ENCODE measurements at regions not wholly inside any gene's neighbourhood (a gene's known extent, or its start where the extent isn't known, plus 50 kb on each side); places are given as distances from the start of the nearest gene placed in this dataset.

GRCh38 chr7:85980740-85981139 is 663.0 kb upstream of the GRM3 start:
- Histone ChIP-seq H3K27me3 (ENCODE audit: low read depth) (no peaks in the 10 kb centered on the region), H3K4me3 (no peak overlapping the region), H3K27ac (replicated peaks) (no peak overlapping the region), H3K9me3 (replicated peaks) (no peaks in the 10 kb centered on the region), H3K4me1 (no peaks in the 10 kb centered on the region), H3K36me3 (no peaks in the 10 kb centered on the region)
- no peak for TF ChIP-seq CTCF (IDR thresholded peaks at IDR 0.05; ENCODE audit: borderline replicate concordance)
- no peak for DNase-seq
- intact Hi-C loops (cut with micrococcal nuclease) = no loop called here

GRCh38 chr7:85974176-85974575 is 669.5 kb upstream of the GRM3 start:
- no peak overlapping the region for H3K4me3 ChIP-seq
- intact Hi-C loops (cut with micrococcal nuclease) = no loop called here
- TF ChIP-seq CTCF (IDR thresholded peaks at IDR 0.05; ENCODE audit: borderline replicate concordance) = no peak

GRCh38 chr7:85972504-85973141 is 671.1 kb upstream of the GRM3 start:
- no peak for TF ChIP-seq CTCF (IDR thresholded peaks at IDR 0.05; ENCODE audit: borderline replicate concordance)
- Histone ChIP-seq H3K4me3 (no peak overlapping the region), H3K36me3 (no peaks in the 10 kb centered on the region), H3K9me3 (replicated peaks) (no peaks in the 10 kb centered on the region), H3K4me1 (no peaks in the 10 kb centered on the region), H3K27me3 (ENCODE audit: low read depth) (no peaks in the 10 kb centered on the region), H3K27ac (replicated peaks) (no peak overlapping the region)
- intact Hi-C loops (cut with micrococcal nuclease) = no loop called here
- no peak for DNase-seq

More at GRCh38 chr7:85974176-85974575, 669.5 kb upstream of the GRM3 start:
- no peaks in the 10 kb centered on the region for H3K9me3 ChIP-seq (replicated peaks)
- no peaks in the 10 kb centered on the region for H3K27me3 ChIP-seq (ENCODE audit: low read depth)
- no peaks in the 10 kb centered on the region for H3K4me1 ChIP-seq
- H3K27ac ChIP-seq (replicated peaks) = no peak overlapping the region
- H3K36me3 ChIP-seq = no peaks in the 10 kb centered on the region
- DNase-seq = no peak

GRCh38 chr7:85954961-85955360 is 688.7 kb upstream of the GRM3 start:
- Histone ChIP-seq H3K36me3 (no peaks in the 10 kb centered on the region), H3K27ac (replicated peaks) (no peak overlapping the region), H3K4me1 (no peaks in the 10 kb centered on the region), H3K27me3 (ENCODE audit: low read depth) (no peaks in the 10 kb centered on the region), H3K4me3 (no peak overlapping the region), H3K9me3 (replicated peaks) (no peaks in the 10 kb centered on the region)
- DNase-seq = no peak
- intact Hi-C loops (cut with micrococcal nuclease) = no loop called here
- no peak for TF ChIP-seq CTCF (IDR thresholded peaks at IDR 0.05; ENCODE audit: borderline replicate concordance)

GRCh38 chr7:85950871-85951270 is 692.8 kb upstream of the GRM3 start:
- no peak overlapping the region for H3K27ac ChIP-seq (replicated peaks)
- H3K36me3 ChIP-seq = no peaks in the 10 kb centered on the region
- no peak overlapping the region for H3K4me3 ChIP-seq
- no peaks in the 10 kb centered on the region for H3K4me1 ChIP-seq
- H3K9me3 ChIP-seq (replicated peaks) = peaks cover 39% of the 10 kb centered on the region
- no peak for DNase-seq
- no peak for TF ChIP-seq CTCF (IDR thresholded peaks at IDR 0.05; ENCODE audit: borderline replicate concordance)
- H3K27me3 ChIP-seq (ENCODE audit: low read depth) = no peaks in the 10 kb centered on the region
- intact Hi-C loops (cut with micrococcal nuclease) = no loop called here

Measured in left ventricle myocardium inferior (tissue), 1 donor.